OCI-LY1 (cell line): ENCODE measurements at regions not wholly inside any gene's neighbourhood (a gene's known extent, or its start where the extent isn't known, plus 50 kb on each side); places are given as distances from the start of the nearest gene placed in this dataset.

Source experiments
- EZH2 ChIP-seq: fragments of 200-600 bp; sonication (generic), shearing (Covaris generic); IDR thresholded peaks from 2 replicates; pipeline ENCODE4 v1.8.0; 2017; ENCODE audit warnings: borderline replicate concordance, mixed run types, mild to moderate bottlenecking, antibody characterized with exemption, low read length, moderate library complexity, mixed read lengths
- TF ChIP-seq, protein P1 (sequence below): fragments of 200-600 bp; sonication (generic), shearing (Covaris generic); IDR thresholded peaks from 2 replicates; pipeline ENCODE4 v1.5.1; 2017; ENCODE audit warnings: mild to moderate bottlenecking, antibody characterized with exemption, low read length, moderate library complexity, mixed read lengths

GRCh38 chrX:42577936-42578470, 200.0 kb downstream of the PPP1R2C start:
- TF ChIP-seq, protein P1, sequence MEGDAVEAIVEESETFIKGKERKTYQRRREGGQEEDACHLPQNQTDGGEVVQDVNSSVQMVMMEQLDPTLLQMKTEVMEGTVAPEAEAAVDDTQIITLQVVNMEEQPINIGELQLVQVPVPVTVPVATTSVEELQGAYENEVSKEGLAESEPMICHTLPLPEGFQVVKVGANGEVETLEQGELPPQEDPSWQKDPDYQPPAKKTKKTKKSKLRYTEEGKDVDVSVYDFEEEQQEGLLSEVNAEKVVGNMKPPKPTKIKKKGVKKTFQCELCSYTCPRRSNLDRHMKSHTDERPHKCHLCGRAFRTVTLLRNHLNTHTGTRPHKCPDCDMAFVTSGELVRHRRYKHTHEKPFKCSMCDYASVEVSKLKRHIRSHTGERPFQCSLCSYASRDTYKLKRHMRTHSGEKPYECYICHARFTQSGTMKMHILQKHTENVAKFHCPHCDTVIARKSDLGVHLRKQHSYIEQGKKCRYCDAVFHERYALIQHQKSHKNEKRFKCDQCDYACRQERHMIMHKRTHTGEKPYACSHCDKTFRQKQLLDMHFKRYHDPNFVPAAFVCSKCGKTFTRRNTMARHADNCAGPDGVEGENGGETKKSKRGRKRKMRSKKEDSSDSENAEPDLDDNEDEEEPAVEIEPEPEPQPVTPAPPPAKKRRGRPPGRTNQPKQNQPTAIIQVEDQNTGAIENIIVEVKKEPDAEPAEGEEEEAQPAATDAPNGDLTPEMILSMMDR, result no peak
- TF ChIP-seq EZH2, result no peak
